ENCODE measurements at regions not wholly inside any gene's neighbourhood (a gene's known extent, or its start where the extent isn't known, plus 50 kb on each side); places are given as distances from the start of the nearest gene placed in this dataset.
"Not testable (repeated sequence)": the region's sequence is repeated elsewhere in the genome, so short reads cannot be mapped to it uniquely, and the experiment has no call there.

- not testable (repeated sequence) for TF ChIP-seq CTCF (conservative IDR thresholded peaks at IDR 0.05; ENCODE audit: low read depth, low read length); SMC3 (IDR thresholded peaks at IDR 0.05; ENCODE audit: low read depth, low read length); POLR2A (IDR thresholded peaks at IDR 0.05; ENCODE audit: low read depth, low read length); MAFK (IDR thresholded peaks at IDR 0.05; ENCODE audit: low read depth, low read length); USF2 (IDR thresholded peaks at IDR 0.05; ENCODE audit: low read depth, low read length); RFX5 (IDR thresholded peaks at IDR 0.05; ENCODE audit: low read depth, low read length); CHD1 (IDR thresholded peaks at IDR 0.05; ENCODE audit: low read depth, low read length); CEBPB (IDR thresholded peaks at IDR 0.05; ENCODE audit: low read depth, low read length); RAD21 (IDR thresholded peaks at IDR 0.05; ENCODE audit: low read length)
Observed at GRCh38 chr6:148022279-148022678, 320.4 kb upstream of the SASH1 start.

All from IMR-90 (cell line).